ENCODE measurements at regions not wholly inside any gene's neighbourhood (a gene's known extent, or its start where the extent isn't known, plus 50 kb on each side); places are given as distances from the start of the nearest gene placed in this dataset.
"Not testable (repeated sequence)": the region's sequence is repeated elsewhere in the genome, so short reads cannot be mapped to it uniquely, and the experiment has no call there.

- H3K9me3 ChIP-seq (ENCODE audit: low read depth); DNase-seq (ENCODE audit: low spot score): not testable (repeated sequence)
Observed at GRCh38 chr2:111339476-111339875, 218.8 kb downstream of the BCL2L11 start.

GRCh38 chr2:111344590-111344989 is 223.9 kb downstream of the BCL2L11 start:
- not testable (repeated sequence) for H3K4me3 ChIP-seq; H3K36me3 ChIP-seq (replicated peaks; ENCODE audit: insufficient read depth, low read depth); H3K9me3 ChIP-seq (ENCODE audit: low read depth); H3K9me2 ChIP-seq (replicated peaks; ENCODE audit: insufficient read depth); H3K4me2 ChIP-seq; H2AFZ ChIP-seq; DNase-seq (ENCODE audit: low spot score); H3K79me2 ChIP-seq; H4K20me1 ChIP-seq (ENCODE audit: insufficient read depth, poor library complexity, severe bottlenecking); H3K27me3 ChIP-seq; H3K27ac ChIP-seq; H3K4me1 ChIP-seq (ENCODE audit: insufficient read depth)
- 48% methylated on average over 2 of the region's 2 CpGs for WGBS (ENCODE audit: low lambda C conversion rate, missing lambda C conversion rate)

More at GRCh38 chr2:111339476-111339875, 218.8 kb downstream of the BCL2L11 start:
- not testable (repeated sequence) for H2AFZ ChIP-seq; H3K4me2 ChIP-seq; H3K79me2 ChIP-seq; H3K9me2 ChIP-seq (replicated peaks; ENCODE audit: insufficient read depth); H4K20me1 ChIP-seq (ENCODE audit: insufficient read depth, poor library complexity, severe bottlenecking); H3K27me3 ChIP-seq; H3K27ac ChIP-seq; H3K4me3 ChIP-seq; H3K36me3 ChIP-seq (replicated peaks; ENCODE audit: insufficient read depth, low read depth); H3K4me1 ChIP-seq (ENCODE audit: insufficient read depth)
- WGBS (ENCODE audit: low lambda C conversion rate, missing lambda C conversion rate), result no CpG with 5 or more reads among the region's 1 CpG

GRCh38 chr2:111345439-111345838 is 224.7 kb downstream of the BCL2L11 start:
- H4K20me1 ChIP-seq (ENCODE audit: insufficient read depth, poor library complexity, severe bottlenecking); H3K9me2 ChIP-seq (replicated peaks; ENCODE audit: insufficient read depth); H3K36me3 ChIP-seq (replicated peaks; ENCODE audit: insufficient read depth, low read depth); H3K9me3 ChIP-seq (ENCODE audit: low read depth); H3K27me3 ChIP-seq; H2AFZ ChIP-seq; DNase-seq (ENCODE audit: low spot score); H3K4me2 ChIP-seq; H3K79me2 ChIP-seq; H3K4me3 ChIP-seq; H3K4me1 ChIP-seq (ENCODE audit: insufficient read depth); H3K27ac ChIP-seq: not testable (repeated sequence)
- 55% methylated on average over 1 of the region's 3 CpGs for WGBS (ENCODE audit: low lambda C conversion rate, missing lambda C conversion rate)

- not testable (repeated sequence) for H3K9me2 ChIP-seq (replicated peaks; ENCODE audit: insufficient read depth); H4K20me1 ChIP-seq (ENCODE audit: insufficient read depth, poor library complexity, severe bottlenecking); H3K9me3 ChIP-seq (ENCODE audit: low read depth); H2AFZ ChIP-seq; H3K4me3 ChIP-seq; H3K36me3 ChIP-seq (replicated peaks; ENCODE audit: insufficient read depth, low read depth); H3K27me3 ChIP-seq; H3K79me2 ChIP-seq; H3K4me2 ChIP-seq; H3K4me1 ChIP-seq (ENCODE audit: insufficient read depth)
- H3K27ac ChIP-seq, result peak overlapping the region; percentile 73
- 29% methylated on average over 7 of the region's 14 CpGs for WGBS (ENCODE audit: low lambda C conversion rate, missing lambda C conversion rate)
- DNase-seq (ENCODE audit: low spot score), result peak; percentile 8
Observed at GRCh38 chr2:111346018-111346930, 225.6 kb downstream of the BCL2L11 start.

GRCh38 chr2:111347695-111348094 is 227.0 kb downstream of the BCL2L11 start:
- H3K79me2 ChIP-seq; H3K36me3 ChIP-seq (replicated peaks; ENCODE audit: insufficient read depth, low read depth); H3K27me3 ChIP-seq; DNase-seq (ENCODE audit: low spot score); H3K27ac ChIP-seq; H3K9me2 ChIP-seq (replicated peaks; ENCODE audit: insufficient read depth); H2AFZ ChIP-seq; H4K20me1 ChIP-seq (ENCODE audit: insufficient read depth, poor library complexity, severe bottlenecking); H3K9me3 ChIP-seq (ENCODE audit: low read depth); H3K4me2 ChIP-seq; H3K4me1 ChIP-seq (ENCODE audit: insufficient read depth); H3K4me3 ChIP-seq: not testable (repeated sequence)
- no CpG with 5 or more reads among the region's 1 CpG for WGBS (ENCODE audit: low lambda C conversion rate, missing lambda C conversion rate)

GRCh38 chr2:111348316-111348715 is 227.6 kb downstream of the BCL2L11 start:
- no CpG with 5 or more reads among the region's 7 CpGs for WGBS (ENCODE audit: low lambda C conversion rate, missing lambda C conversion rate)
- H3K4me3 ChIP-seq; H3K9me2 ChIP-seq (replicated peaks; ENCODE audit: insufficient read depth); H3K27me3 ChIP-seq; H3K9me3 ChIP-seq (ENCODE audit: low read depth); H3K4me2 ChIP-seq; H3K4me1 ChIP-seq (ENCODE audit: insufficient read depth); H3K79me2 ChIP-seq; DNase-seq (ENCODE audit: low spot score); H2AFZ ChIP-seq; H3K36me3 ChIP-seq (replicated peaks; ENCODE audit: insufficient read depth, low read depth); H4K20me1 ChIP-seq (ENCODE audit: insufficient read depth, poor library complexity, severe bottlenecking); H3K27ac ChIP-seq: not testable (repeated sequence)

GRCh38 chr2:111355022-111355817 is 234.5 kb downstream of the BCL2L11 start:
- H3K9me3 ChIP-seq (ENCODE audit: low read depth); H3K79me2 ChIP-seq; H3K27me3 ChIP-seq; H3K4me2 ChIP-seq; DNase-seq (ENCODE audit: low spot score); H3K4me1 ChIP-seq (ENCODE audit: insufficient read depth); H4K20me1 ChIP-seq (ENCODE audit: insufficient read depth, poor library complexity, severe bottlenecking); H3K4me3 ChIP-seq; H3K36me3 ChIP-seq (replicated peaks; ENCODE audit: insufficient read depth, low read depth); H2AFZ ChIP-seq; H3K9me2 ChIP-seq (replicated peaks; ENCODE audit: insufficient read depth): not testable (repeated sequence)
- H3K27ac ChIP-seq, result peak overlapping the region; percentile 78
- WGBS (ENCODE audit: low lambda C conversion rate, missing lambda C conversion rate), result 56% methylated on average over 8 of the region's 13 CpGs

GRCh38 chr2:111355823-111356511 is 235.3 kb downstream of the BCL2L11 start:
- H4K20me1 ChIP-seq (ENCODE audit: insufficient read depth, poor library complexity, severe bottlenecking); H3K4me1 ChIP-seq (ENCODE audit: insufficient read depth); H3K4me2 ChIP-seq; H3K36me3 ChIP-seq (replicated peaks; ENCODE audit: insufficient read depth, low read depth); H3K27me3 ChIP-seq; H3K9me2 ChIP-seq (replicated peaks; ENCODE audit: insufficient read depth); H3K9me3 ChIP-seq (ENCODE audit: low read depth); H3K79me2 ChIP-seq; DNase-seq (ENCODE audit: low spot score); H2AFZ ChIP-seq; H3K4me3 ChIP-seq: not testable (repeated sequence)
- H3K27ac ChIP-seq, result peak overlapping the region; percentile 78
- 76% methylated on average over 9 of the region's 11 CpGs for WGBS (ENCODE audit: low lambda C conversion rate, missing lambda C conversion rate)
